ENCODE measurements at regions not wholly inside any gene's neighbourhood (a gene's known extent, or its start where the extent isn't known, plus 50 kb on each side); places are given as distances from the start of the nearest gene placed in this dataset.

DNA sequence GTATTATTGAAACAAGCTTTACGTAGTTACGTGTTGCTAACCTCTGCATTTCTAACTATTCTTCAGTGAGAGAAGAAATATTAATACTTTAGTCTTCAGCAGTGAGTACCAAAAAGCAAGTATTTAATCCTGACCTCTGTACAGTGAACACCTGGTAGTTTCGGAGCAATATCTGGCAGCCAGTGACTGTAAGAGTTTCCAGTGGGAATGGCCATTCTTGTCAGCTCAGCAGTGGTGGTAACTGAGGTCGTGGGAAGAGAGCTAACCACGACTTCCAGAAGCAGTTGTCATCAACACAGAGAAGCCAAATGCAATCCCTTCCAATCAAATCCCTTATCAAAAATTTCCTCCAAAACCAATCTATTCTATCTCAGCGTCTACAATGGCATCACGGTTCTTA lies 1500.2 kb upstream of the FLRT2 start:
- TF ChIP-seq POLR2A (IDR thresholded peaks at IDR 0.05), result no peak
- TF ChIP-seq, protein P1, sequence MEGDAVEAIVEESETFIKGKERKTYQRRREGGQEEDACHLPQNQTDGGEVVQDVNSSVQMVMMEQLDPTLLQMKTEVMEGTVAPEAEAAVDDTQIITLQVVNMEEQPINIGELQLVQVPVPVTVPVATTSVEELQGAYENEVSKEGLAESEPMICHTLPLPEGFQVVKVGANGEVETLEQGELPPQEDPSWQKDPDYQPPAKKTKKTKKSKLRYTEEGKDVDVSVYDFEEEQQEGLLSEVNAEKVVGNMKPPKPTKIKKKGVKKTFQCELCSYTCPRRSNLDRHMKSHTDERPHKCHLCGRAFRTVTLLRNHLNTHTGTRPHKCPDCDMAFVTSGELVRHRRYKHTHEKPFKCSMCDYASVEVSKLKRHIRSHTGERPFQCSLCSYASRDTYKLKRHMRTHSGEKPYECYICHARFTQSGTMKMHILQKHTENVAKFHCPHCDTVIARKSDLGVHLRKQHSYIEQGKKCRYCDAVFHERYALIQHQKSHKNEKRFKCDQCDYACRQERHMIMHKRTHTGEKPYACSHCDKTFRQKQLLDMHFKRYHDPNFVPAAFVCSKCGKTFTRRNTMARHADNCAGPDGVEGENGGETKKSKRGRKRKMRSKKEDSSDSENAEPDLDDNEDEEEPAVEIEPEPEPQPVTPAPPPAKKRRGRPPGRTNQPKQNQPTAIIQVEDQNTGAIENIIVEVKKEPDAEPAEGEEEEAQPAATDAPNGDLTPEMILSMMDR (IDR thresholded peaks at IDR 0.05), result no peak
